ENCODE measurements at regions not wholly inside any gene's neighbourhood (a gene's known extent, or its start where the extent isn't known, plus 50 kb on each side); places are given as distances from the start of the nearest gene placed in this dataset.
"Not testable (repeated sequence)": the region's sequence is repeated elsewhere in the genome, so short reads cannot be mapped to it uniquely, and the experiment has no call there.

- no peaks in the 10 kb centered on the region for H3K4me1 Mint-ChIP-seq
- no peaks in the 10 kb centered on the region for H3K9me3 Mint-ChIP-seq
- H3K36me3 Mint-ChIP-seq: no peaks in the 10 kb centered on the region
- H3K27ac Mint-ChIP-seq: no peak overlapping the region
- peaks cover 21% of the 10 kb centered on the region for H3K27me3 Mint-ChIP-seq
- no peak for DNase-seq
- no peak overlapping the region for H3K4me3 Mint-ChIP-seq
Measured at GRCh38 chr11:15848631-15849168, 507.6 kb downstream of the SOX6 start.

GRCh38 chr11:15849257-15849656 lies 507.1 kb downstream of the SOX6 start:
- Mint-ChIP-seq H3K36me3 (no peaks in the 10 kb centered on the region), H3K4me1 (no peaks in the 10 kb centered on the region), H3K4me3 (no peak overlapping the region), H3K9me3 (no peaks in the 10 kb centered on the region), H3K27ac (no peak overlapping the region), H3K27me3 (peaks cover 21% of the 10 kb centered on the region)
- DNase-seq: no peak

GRCh38 chr11:15850335-15850734 lies 506.0 kb downstream of the SOX6 start:
- H3K4me1 Mint-ChIP-seq, H3K4me3 Mint-ChIP-seq, H3K27ac Mint-ChIP-seq, DNase-seq, H3K36me3 Mint-ChIP-seq, H3K9me3 Mint-ChIP-seq: not testable (repeated sequence)
- peaks cover 18% of the 10 kb centered on the region for H3K27me3 Mint-ChIP-seq

GRCh38 chr11:15851051-15851498 lies 505.3 kb downstream of the SOX6 start:
- no peaks in the 10 kb centered on the region for H3K36me3 Mint-ChIP-seq

GRCh38 chr11:15852179-15852578 lies 504.2 kb downstream of the SOX6 start:
- Mint-ChIP-seq H3K27me3 (peaks cover 22% of the 10 kb centered on the region), H3K4me1 (no peaks in the 10 kb centered on the region), H3K27ac (no peak overlapping the region), H3K9me3 (no peaks in the 10 kb centered on the region), H3K4me3 (no peak overlapping the region), H3K36me3 (no peaks in the 10 kb centered on the region)
- DNase-seq: no peak

More at GRCh38 chr11:15851051-15851498, 505.3 kb downstream of the SOX6 start:
- Mint-ChIP-seq H3K4me3 (no peak overlapping the region), H3K27me3 (peaks cover 21% of the 10 kb centered on the region), H3K27ac (no peak overlapping the region), H3K9me3 (no peaks in the 10 kb centered on the region), H3K4me1 (no peaks in the 10 kb centered on the region)
- no peak for DNase-seq

GRCh38 chr11:15854245-15854644 lies 502.1 kb downstream of the SOX6 start:
- Mint-ChIP-seq H3K4me3 (no peak overlapping the region), H3K9me3 (no peaks in the 10 kb centered on the region), H3K27me3 (peaks cover 20% of the 10 kb centered on the region), H3K27ac (no peak overlapping the region), H3K36me3 (no peaks in the 10 kb centered on the region), H3K4me1 (no peaks in the 10 kb centered on the region)
- no peak for DNase-seq

- Mint-ChIP-seq H3K4me1 (no peaks in the 10 kb centered on the region), H3K27ac (no peak overlapping the region), H3K9me3 (peaks cover 2% of the 10 kb centered on the region), H3K4me3 (no peak overlapping the region), H3K36me3 (no peaks in the 10 kb centered on the region), H3K27me3 (peaks cover 6% of the 10 kb centered on the region)
- no peak for DNase-seq
Measured at GRCh38 chr11:15858881-15859280, 497.5 kb downstream of the SOX6 start.

- Mint-ChIP-seq H3K4me3 (no peak overlapping the region), H3K9me3 (peaks cover 2% of the 10 kb centered on the region), H3K27me3 (peaks cover 6% of the 10 kb centered on the region), H3K36me3 (no peaks in the 10 kb centered on the region), H3K4me1 (no peaks in the 10 kb centered on the region), H3K27ac (no peak overlapping the region)
- DNase-seq: no peak
Measured at GRCh38 chr11:15859411-15859810, 496.9 kb downstream of the SOX6 start.

GRCh38 chr11:15861256-15861655 lies 495.1 kb downstream of the SOX6 start:
- no peaks in the 10 kb centered on the region for H3K4me1 Mint-ChIP-seq
- H3K9me3 Mint-ChIP-seq: peaks cover 2% of the 10 kb centered on the region
- no peak for DNase-seq
- peaks cover 3% of the 10 kb centered on the region for H3K27me3 Mint-ChIP-seq
- H3K36me3 Mint-ChIP-seq: no peaks in the 10 kb centered on the region
- H3K4me3 Mint-ChIP-seq: no peak overlapping the region
- no peak overlapping the region for H3K27ac Mint-ChIP-seq

- Mint-ChIP-seq H3K4me1 (no peaks in the 10 kb centered on the region), H3K27ac (no peak overlapping the region), H3K27me3 (no peaks in the 10 kb centered on the region), H3K9me3 (peaks cover 2% of the 10 kb centered on the region), H3K36me3 (no peaks in the 10 kb centered on the region), H3K4me3 (no peak overlapping the region)
- no peak for DNase-seq
Measured at GRCh38 chr11:15863411-15863810, 492.9 kb downstream of the SOX6 start.

GRCh38 chr11:15864026-15864805 lies 492.1 kb downstream of the SOX6 start:
- no peak for DNase-seq
- Mint-ChIP-seq H3K27me3 (no peaks in the 10 kb centered on the region), H3K9me3 (peaks cover 2% of the 10 kb centered on the region), H3K36me3 (no peaks in the 10 kb centered on the region), H3K4me1 (no peaks in the 10 kb centered on the region), H3K27ac (no peak overlapping the region), H3K4me3 (no peak overlapping the region)

GRCh38 chr11:15865212-15865987 lies 490.9 kb downstream of the SOX6 start:
- DNase-seq: no peak
- no peak overlapping the region for H3K4me3 Mint-ChIP-seq
- H3K4me1 Mint-ChIP-seq: no peaks in the 10 kb centered on the region
- H3K36me3 Mint-ChIP-seq: no peaks in the 10 kb centered on the region
- H3K9me3 Mint-ChIP-seq: peaks cover 2% of the 10 kb centered on the region
- H3K27ac Mint-ChIP-seq: no peak overlapping the region
- H3K27me3 Mint-ChIP-seq: no peaks in the 10 kb centered on the region

- Mint-ChIP-seq H3K27ac (no peak overlapping the region), H3K4me1 (no peaks in the 10 kb centered on the region), H3K36me3 (no peaks in the 10 kb centered on the region), H3K4me3 (no peak overlapping the region), H3K27me3 (no peaks in the 10 kb centered on the region), H3K9me3 (no peaks in the 10 kb centered on the region)
- DNase-seq: no peak
Measured at GRCh38 chr11:15867871-15868270, 488.5 kb downstream of the SOX6 start.

- H3K4me3 Mint-ChIP-seq: no peak overlapping the region
- no peak overlapping the region for H3K27ac Mint-ChIP-seq
- H3K27me3 Mint-ChIP-seq: no peaks in the 10 kb centered on the region
- no peaks in the 10 kb centered on the region for H3K4me1 Mint-ChIP-seq
- H3K9me3 Mint-ChIP-seq: no peaks in the 10 kb centered on the region
- no peak for DNase-seq
- H3K36me3 Mint-ChIP-seq: no peaks in the 10 kb centered on the region
Measured at GRCh38 chr11:15870911-15871310, 485.4 kb downstream of the SOX6 start.

- H3K27ac Mint-ChIP-seq: no peak overlapping the region
- no peak overlapping the region for H3K4me3 Mint-ChIP-seq
- no peaks in the 10 kb centered on the region for H3K36me3 Mint-ChIP-seq
- no peak for DNase-seq
- no peaks in the 10 kb centered on the region for H3K27me3 Mint-ChIP-seq
- H3K4me1 Mint-ChIP-seq: no peaks in the 10 kb centered on the region
- H3K9me3 Mint-ChIP-seq: no peaks in the 10 kb centered on the region
Measured at GRCh38 chr11:15871904-15872626, 484.3 kb downstream of the SOX6 start.

Data from activated naive CD8-positive, alpha-beta T cell treated with anti-CD3 and anti-CD28 coated beads for 36 hours (primary cell).